HG03442 (cell line): ENCODE measurements at regions not wholly inside any gene's neighbourhood (a gene's known extent, or its start where the extent isn't known, plus 50 kb on each side); places are given as distances from the start of the nearest gene placed in this dataset.

Experiments
- ATAC-seq: cut with Tn5 transposase; IDR thresholded peaks from one replicate; pipeline ENCODE4 v1.9.1; 2021; ENCODE audit warnings: mild to moderate bottlenecking, moderate library complexity; ENCODE audit not compliant: unreplicated experiment

DNA sequence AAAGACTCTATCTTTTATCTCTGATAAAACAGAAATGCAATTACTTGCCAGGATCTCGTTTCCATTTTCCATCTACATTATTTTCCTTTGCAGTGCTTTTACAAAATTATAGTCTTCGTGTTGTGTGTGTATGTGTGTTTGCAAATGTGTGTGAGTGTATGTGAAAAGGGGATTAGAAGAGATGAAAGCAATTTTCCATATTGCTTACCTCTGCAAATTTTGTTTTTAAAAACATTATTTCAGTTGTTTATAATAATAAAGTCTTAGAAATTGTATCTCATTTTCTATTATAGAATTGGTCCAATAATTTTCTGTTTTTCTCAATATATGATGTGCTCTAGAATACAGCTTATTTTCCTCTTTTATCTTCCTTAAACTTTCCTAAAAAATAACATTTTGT lies 421.3 kb upstream of the ANKRD30A start:
- no peak for ATAC-seq

DNA sequence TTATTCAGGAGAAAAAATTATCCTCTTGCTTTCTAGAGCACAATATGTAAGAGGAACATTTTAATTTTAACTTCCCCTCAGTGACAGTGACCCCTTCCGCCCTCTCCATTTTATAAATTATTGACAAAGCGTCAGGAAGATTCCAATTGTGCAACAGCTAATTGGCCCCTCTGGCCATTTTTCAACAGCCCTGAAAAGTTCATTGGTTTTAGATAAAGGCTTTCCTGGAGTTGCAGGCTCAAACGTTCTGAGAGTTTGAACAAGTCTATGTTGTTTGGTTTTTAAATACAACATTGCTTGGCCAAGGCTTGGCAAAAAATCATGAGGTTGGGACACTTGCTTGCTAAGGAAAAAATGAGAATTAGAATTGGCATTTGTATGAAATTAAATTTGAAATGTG lies 422.2 kb upstream of the ANKRD30A start:
- ATAC-seq = no peak

DNA sequence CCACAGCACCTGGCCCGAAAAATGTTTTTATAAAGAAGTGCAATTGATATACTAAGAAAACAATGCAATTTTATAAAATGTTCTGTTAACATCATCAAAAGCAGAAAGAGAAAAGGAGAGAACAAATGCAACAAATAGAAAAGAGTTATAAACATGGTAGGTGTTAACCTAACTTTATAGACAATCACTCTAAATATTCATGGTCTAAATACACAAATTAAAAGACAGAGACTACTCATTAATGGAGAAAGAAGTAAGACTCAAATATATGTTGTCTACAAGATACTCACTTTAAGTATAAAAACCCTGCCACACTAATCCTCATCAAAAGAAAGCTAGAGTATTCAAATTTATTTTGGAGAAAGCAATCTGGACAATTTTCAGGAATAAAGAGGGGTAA lies 425.3 kb upstream of the ANKRD30A start:
- no peak for ATAC-seq

DNA sequence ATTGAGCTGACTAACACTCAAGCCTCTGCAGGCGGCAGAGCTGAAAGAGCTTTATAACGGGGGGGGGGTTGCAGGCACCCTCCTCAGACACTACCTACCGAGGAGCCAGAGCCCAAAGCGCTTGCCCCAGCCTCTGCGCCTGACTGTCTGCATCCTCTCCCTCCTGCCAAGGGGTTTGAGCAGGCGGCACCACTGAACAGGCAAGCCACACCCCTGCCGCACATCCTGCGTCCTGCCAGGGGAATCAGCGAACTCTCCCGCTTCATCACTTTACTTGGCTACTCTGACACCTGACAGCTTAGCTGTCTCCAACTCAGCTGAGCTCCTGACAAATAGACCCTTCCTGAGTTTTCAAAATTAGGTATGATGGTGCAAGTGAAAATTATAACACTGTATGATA lies 432.6 kb upstream of the ANKRD30A start:
- no peak for ATAC-seq

DNA sequence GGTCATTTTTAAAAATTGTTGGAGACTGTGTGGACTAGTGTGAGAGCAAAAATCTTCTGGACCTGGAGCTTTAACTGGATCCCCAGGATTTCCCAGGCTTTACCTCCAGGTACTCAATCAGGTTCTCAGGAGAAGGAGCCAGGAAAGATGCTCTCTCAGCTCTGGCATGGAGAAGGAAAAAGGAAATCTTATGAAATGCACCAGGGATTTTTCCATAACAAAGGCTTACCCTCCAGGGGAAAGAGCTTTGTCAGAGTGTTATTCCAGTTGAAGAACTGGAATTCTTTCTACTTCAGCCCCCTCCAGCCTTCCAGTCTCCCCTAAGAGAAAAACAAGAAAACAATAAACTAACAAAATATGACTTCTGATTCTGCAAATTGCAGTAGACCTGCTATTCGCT lies 436.7 kb upstream of the ANKRD30A start:
- no peak for ATAC-seq

DNA sequence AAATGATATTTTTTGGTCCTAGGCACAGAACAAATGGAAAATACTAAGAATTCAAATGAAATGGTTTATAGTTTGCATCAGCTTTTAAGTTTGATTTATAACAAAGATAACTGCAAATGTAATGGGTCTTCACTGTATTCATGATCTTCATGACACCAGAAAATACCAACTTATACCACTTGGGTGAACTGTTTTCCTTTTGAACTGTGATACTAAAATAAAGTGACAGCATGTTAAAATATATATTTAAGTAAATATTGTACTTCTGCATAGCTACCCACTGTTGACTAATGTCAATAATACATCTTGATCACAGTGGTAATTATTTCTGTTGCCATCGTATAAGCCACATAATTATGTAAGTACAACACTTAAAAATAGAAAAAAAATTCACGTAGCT lies 442.0 kb upstream of the ANKRD30A start:
- no peak for ATAC-seq

DNA sequence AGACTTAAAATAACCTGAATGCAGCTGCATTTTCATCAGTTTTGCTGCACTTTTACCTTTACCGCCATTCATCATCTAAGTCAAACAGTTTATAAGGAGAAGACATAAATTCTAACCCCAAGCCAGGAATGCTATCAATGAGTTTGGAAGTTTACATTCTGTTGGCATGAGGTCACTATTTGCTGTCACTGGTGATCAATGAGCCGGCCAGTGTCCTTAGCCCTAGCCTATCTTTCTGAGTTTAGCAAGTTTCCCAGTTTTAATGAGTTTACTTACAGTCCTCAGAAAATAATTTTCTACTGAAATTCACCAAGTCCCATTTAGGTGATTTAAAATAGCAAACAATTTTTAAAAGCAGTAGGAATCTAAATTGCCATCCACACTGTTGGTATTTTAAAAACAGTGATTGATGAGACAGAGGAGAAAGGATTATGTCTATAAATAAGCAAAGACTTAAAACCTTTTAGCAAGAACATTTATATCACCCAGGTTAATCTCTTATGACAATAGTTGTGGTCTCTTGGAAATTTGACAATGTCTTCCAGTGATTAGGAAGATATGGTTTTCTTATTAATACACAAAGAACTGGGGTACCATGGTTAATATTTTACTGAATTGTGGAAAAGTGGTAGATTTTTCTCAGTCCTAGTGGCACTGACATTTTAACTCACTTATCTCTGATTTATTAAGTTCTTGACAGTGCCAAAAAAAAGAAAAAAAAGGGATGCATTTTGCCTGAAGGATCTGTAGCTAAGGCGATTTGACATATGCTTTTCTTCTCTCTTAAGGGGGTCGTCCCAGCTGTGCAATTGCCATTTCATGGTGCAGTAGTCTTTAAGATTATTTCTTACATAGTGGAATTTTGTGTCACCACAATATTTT lies 443.4 kb upstream of the ANKRD30A start:
- ATAC-seq = no peak

DNA sequence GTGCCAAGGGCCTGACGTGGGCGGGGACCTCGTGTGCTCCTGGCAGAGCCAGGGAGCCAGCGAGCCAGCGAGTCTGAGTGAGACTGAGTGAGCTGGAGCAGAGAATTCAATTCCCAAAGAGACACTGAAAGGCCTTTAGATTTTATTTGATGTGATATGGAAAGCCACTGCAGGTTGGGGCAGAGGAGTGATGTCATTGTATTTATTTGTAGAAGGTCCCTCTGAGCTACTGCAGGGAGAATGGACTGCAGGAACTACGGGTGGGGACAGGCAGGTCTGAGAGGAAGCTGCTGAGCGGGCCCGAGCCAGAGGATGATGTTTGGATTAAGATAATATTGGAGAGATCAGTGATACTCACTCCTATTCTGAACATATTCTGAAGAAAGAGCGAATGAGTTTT lies 445.8 kb upstream of the ANKRD30A start:
- no peak for ATAC-seq

DNA sequence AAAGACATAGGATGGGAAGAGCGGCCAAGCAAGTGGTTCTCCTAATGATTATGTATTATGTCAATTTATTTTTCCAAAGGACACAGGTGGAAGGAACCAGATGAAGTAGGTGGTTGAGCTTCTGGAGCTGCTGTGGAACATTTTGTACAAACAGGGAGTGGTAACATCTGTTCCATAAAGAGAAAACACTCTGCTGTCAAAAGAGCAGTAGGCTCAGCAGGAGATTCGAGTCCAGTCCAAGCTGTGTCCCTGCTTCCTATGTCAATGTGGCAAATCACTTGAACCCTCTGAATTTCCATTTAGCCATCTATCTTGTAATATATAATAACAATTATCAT lies 448.0 kb upstream of the ANKRD30A start:
- no peak for ATAC-seq

DNA sequence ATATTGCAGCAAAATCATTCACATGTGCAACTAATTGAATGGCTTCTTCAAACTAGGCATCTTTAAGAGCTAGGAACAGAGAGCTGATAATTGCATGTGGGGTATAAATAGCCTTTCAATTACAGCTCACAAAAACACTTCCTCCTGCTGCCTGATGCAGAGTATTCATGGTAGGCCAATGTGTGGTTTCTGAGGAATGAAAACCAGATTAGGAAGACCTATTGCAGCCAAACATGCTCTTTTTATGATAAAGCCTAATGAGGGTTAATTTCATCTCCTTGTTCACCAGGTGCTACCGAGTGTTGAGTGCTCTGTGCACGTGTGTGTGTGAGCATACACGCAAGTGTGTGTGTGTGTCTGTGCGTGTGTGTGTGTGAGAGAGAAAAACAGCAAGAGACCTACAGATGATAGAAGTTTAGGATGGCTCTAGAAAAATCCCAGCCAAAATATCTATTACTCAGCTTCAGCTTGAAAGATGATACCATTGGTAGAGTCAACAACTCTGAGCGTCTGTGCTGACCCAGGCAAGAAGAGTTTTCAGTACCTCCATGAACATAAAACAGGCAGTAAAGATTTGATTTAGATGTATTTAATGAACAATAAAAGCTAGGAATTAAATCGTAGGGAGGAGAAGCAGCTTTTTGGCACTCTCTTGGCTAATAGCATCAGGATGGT lies 448.5 kb upstream of the ANKRD30A start:
- ATAC-seq = no peak

DNA sequence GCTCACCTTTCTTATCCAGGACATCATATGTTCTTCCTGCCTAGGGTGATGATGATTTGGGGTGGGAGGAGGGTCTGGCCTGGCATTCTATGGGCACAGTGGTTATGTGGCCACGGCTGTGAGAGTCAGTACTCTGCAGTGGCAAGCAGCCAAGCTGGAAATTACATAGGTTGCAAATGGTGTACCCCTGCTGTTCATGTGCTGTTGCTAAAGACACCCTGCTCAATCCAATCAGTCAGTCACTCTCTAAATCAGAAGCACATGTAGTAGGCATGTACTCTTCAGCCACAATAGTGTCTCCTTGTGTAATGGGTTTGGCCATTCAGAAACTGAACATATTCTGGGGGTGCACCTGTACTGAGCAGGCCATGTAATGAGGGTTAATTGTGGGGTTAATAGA lies 449.1 kb upstream of the ANKRD30A start:
- no peak for ATAC-seq

DNA sequence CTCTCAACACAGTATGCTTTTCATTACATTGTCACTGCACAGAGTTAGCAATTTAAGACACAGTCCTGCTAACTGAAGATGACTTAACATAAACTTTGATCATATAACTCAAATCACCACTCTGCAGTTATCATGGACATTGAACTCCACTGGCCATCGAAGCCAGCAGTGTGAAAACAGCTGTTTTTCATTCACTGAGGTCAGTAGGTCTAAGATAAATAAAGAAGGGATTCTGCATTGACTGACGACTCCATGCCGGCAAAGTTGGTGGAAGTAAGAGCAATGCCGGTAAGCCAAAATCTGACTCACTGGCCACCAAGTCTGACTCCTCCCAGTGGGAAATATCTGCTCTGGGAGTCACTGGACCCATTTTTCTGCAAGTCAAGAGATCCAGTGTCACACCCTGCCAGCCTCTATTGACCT lies 449.9 kb upstream of the ANKRD30A start:
- ATAC-seq = no peak

DNA sequence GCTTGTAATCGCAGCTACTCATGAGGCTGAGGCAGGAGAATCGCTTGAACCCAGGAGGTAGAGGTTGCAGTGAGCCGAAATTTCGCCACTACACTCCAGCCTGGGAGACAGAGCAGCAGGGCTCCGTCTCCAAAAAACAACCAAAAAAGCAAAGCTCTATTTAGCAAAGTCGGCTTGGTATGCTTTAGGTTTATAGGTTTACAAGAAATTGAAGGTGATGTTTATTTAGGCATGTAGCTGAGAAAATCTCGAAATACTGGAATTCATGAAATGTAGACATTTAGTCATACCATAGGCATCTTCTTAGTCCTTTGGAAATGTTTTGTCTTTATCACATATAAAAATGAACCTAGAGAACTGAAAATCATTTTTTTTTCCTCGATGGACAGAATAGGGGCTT lies 453.8 kb upstream of the ANKRD30A start:
- ATAC-seq = no peak

DNA sequence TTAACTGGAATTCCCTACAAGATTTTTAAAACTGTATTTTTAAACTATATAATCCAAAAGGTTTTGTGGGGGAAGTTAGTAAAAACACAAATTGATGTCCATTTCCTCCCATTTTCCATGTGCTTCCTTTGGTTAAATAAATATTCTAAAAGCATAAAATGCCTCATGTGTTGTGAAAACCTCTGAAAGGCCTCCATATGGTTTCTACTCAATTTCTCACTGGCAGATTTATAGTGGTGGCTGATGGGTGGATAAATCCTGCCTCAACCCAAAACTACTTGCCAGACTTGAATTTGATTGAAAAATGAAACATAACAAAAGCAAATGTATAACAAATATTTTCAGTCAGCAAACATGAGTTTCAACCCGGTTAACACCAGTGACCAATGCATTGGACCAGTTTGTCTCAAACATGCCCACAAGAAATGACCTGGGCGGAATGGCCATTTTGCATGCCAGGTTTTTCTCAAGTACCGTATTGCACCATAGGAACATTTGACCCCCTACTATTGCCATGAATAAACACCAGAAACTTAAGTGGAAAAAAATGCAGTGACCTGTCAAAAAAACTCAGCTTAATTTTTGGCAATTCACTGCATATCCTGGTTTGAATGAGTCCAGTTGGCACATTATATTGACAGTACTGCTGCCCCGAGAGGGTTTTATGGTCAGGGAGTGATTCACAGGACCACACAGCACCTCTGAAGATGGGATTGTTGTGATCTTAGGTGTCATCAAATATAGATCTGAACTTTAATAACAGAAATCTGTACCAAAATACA lies 454.6 kb upstream of the ANKRD30A start:
- ATAC-seq = no peak

DNA sequence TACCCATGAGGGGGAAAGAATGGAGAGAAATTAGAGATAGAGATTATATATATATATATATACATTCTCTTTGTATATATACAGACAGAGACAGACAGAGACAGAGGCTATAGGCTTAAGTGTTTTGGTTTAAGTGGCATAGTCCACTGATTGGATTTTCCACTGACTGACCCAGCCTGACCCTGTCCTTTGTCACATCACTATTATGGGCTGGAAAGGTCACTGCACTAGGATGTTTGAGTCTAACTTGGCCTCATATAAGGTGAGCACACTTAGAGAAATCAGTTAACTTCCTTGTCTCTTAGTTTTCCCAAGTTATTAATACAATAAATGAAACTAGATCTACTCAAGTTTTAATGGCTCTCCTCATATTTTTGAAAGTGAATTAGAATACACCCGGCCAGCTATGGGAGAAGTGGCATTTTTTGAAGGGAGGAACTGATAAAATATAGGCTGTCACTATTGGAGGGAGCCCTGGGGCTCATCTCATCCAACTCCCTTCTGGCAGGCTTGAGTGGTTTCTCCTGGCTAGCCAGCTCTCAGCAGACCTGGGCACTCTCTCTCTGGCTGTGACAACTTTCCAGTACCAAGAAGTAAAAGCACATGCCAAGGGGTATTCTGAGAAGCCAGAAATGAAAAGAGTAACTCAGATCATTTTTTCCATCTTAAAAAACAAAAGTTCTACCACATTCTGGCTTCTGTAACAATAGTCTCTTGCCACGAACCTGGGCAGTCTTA lies 455.6 kb upstream of the ANKRD30A start:
- ATAC-seq = no peak

DNA sequence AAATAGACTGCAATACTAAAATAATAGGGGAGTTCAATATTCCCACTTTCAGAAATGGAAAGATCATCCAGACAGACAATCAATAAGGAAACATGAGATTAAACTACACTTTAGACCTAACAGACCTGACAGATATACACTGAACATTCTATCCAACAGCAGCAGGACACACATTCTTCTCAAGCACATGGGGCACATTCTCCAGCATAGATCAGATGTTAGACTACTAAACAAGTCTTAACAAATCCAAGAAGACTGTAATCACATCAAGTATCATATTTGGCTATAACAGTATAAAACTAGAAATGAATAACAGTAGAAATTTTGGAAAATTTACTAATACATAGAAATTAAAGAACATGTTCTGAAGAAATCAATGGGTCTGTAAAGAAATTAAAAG lies 458.9 kb upstream of the ANKRD30A start:
- ATAC-seq = no peak

DNA sequence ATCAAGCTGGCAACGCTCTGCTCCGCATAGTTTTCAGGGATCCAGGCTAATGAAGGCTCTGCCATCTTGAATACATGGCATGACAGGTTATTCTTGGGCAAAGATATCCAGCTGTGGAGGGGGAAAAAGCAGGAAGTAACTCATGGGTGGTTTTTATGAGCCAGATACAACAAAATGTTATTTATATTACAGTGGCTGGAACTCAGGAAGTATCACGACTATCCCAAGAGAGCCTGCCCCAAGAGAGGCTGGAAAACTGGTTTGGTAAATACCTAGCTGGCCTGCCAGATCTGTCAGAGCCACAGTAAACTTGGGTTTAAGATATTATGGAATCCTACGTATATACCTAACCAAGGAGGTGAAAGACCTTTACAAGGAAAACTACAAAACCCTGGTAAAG lies 462.8 kb upstream of the ANKRD30A start:
- ATAC-seq = no peak

DNA sequence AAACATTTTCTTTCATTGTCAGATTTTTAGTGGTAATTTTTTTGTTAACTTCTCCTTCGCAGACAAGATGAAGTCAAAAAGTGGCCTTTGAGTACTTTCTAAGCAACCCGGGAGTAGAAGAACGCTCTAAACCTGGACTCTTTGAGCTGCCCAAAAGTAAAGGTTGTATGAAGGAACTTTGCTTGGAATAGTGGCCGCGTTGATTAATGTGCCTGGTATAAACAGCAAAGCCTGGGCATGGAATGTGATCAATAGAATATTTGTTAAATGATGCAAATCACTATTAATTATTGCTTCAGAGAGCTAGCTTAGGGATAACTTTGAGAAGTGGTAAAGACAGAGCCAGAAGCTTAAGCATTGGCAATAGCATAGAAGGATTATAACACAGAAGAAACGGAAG lies 475.1 kb upstream of the ANKRD30A start:
- no peak for ATAC-seq

DNA sequence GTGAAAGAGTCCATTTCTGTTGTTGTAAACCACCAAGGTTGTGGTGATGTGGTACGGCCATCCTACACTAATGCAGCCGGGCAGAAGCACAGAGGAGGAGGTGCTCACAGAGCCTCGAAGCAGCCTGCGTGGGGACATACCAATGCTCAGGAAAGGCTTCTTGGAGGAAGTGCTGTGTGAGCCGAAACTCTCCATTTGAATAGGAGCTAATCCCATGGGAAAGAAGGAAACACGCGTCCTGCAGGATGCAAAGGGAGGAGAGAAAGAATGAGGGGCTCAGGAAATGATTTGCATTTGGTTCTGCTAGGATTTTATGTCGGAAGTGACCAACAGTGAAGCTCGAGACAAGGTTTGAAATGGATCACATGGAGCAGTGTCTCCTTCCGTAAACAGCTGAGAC lies 477.9 kb upstream of the ANKRD30A start:
- ATAC-seq = no peak

DNA sequence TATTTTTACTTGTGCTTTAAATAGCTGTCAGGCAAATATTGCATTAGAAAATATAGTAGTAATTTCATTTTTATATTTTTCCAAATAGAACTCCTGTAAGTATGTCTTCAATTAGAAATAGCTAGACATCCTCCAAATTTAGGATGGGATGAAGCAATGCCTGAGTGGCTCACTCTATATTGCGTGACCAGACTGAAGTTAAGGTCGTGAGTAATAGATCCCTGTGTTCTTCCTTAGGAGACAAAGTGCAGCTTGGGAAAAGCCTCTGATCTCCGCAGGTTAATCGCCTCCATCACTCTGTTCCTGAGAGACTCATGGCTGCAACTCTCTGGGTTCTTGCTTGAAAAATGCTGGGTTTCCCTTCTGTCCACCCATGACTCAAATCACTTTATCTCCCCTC lies 484.8 kb upstream of the ANKRD30A start:
- ATAC-seq = no peak

DNA sequence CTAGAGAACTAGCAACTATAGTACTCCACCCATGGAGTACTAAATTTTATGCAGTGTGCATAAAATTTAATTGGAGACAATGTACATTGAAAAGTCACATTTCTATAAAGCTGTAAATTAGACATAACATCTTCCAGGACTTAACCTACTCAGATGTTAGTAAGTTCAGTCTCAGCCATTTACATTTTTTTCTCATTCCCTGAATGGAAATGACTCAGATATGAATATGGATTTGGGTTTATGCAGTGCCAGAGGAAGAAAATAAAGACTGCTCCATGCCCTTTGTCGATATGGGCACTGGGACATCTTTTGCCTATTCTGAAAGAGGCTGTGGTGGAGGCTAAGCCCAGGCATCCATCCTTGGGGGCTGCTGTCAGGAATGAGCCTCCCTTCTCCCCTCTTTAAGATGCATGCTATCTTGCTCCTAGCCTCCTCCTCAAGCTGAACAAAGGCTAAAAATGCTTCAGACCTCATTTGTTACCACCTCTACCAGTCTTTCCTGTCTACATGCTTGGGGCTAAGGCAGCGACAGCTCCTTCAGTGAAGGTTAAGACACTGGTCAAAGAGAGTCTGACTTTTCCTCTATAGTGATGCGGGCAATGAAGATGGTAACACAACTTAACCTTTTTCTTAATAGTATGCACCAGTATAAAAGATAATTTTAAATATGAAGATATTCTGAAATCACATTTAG lies 486.8 kb upstream of the ANKRD30A start:
- ATAC-seq = no peak
